ENCODE measurements at regions not wholly inside any gene's neighbourhood (a gene's known extent, or its start where the extent isn't known, plus 50 kb on each side); places are given as distances from the start of the nearest gene placed in this dataset.

DNA sequence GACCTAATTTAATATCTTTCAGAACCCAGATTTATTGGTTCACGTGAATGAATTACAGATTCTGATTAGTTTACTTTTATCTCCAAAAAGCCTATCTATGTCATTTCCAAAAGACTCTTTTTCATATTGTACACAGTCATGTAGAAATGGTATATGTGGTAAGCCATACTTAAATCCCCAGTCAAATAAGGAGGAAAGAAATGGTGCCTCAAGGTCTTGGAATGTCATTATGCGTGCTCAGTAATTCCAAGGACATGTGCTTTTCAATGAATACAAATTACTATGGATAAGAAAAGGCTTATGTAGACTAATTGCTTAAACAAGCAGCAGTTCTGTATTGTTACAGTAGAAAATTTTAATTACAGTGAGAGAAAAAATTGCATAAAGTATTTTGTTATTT lies 64.1 kb upstream of the TYRP1 start:
- no peak for TF ChIP-seq MAFK (IDR thresholded peaks at IDR 0.05; ENCODE audit: low read depth, low read length)
- TF ChIP-seq, protein P1, sequence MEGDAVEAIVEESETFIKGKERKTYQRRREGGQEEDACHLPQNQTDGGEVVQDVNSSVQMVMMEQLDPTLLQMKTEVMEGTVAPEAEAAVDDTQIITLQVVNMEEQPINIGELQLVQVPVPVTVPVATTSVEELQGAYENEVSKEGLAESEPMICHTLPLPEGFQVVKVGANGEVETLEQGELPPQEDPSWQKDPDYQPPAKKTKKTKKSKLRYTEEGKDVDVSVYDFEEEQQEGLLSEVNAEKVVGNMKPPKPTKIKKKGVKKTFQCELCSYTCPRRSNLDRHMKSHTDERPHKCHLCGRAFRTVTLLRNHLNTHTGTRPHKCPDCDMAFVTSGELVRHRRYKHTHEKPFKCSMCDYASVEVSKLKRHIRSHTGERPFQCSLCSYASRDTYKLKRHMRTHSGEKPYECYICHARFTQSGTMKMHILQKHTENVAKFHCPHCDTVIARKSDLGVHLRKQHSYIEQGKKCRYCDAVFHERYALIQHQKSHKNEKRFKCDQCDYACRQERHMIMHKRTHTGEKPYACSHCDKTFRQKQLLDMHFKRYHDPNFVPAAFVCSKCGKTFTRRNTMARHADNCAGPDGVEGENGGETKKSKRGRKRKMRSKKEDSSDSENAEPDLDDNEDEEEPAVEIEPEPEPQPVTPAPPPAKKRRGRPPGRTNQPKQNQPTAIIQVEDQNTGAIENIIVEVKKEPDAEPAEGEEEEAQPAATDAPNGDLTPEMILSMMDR (conservative IDR thresholded peaks at IDR 0.05; ENCODE audit: low read depth, low read length): no peak
- TF ChIP-seq SMC3 (IDR thresholded peaks at IDR 0.05; ENCODE audit: low read depth, low read length): no peak
- no peak for TF ChIP-seq RFX5 (IDR thresholded peaks at IDR 0.05; ENCODE audit: low read depth, low read length)
- no peak for TF ChIP-seq POLR2A (IDR thresholded peaks at IDR 0.05; ENCODE audit: low read depth, low read length)
- TF ChIP-seq CEBPB (IDR thresholded peaks at IDR 0.05; ENCODE audit: low read depth, low read length): no peak
- no peak for TF ChIP-seq BHLHE40 (IDR thresholded peaks at IDR 0.05; ENCODE audit: low read depth, low read length)
- TF ChIP-seq, protein P2, sequence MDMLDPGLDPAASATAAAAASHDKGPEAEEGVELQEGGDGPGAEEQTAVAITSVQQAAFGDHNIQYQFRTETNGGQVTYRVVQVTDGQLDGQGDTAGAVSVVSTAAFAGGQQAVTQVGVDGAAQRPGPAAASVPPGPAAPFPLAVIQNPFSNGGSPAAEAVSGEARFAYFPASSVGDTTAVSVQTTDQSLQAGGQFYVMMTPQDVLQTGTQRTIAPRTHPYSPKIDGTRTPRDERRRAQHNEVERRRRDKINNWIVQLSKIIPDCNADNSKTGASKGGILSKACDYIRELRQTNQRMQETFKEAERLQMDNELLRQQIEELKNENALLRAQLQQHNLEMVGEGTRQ (IDR thresholded peaks at IDR 0.05; ENCODE audit: low read depth, low read length): no peak
- TF ChIP-seq MAZ (IDR thresholded peaks at IDR 0.05; ENCODE audit: borderline replicate concordance, low read depth, low read length): no peak
- TF ChIP-seq FOS (IDR thresholded peaks at IDR 0.05; ENCODE audit: low read depth, low read length): no peak
- TF ChIP-seq, protein P3, sequence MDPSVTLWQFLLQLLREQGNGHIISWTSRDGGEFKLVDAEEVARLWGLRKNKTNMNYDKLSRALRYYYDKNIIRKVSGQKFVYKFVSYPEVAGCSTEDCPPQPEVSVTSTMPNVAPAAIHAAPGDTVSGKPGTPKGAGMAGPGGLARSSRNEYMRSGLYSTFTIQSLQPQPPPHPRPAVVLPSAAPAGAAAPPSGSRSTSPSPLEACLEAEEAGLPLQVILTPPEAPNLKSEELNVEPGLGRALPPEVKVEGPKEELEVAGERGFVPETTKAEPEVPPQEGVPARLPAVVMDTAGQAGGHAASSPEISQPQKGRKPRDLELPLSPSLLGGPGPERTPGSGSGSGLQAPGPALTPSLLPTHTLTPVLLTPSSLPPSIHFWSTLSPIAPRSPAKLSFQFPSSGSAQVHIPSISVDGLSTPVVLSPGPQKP (IDR thresholded peaks at IDR 0.05; ENCODE audit: borderline replicate concordance, low read depth, low read length): no peak
- TF ChIP-seq NFE2L2 (IDR thresholded peaks at IDR 0.05; ENCODE audit: low read depth, low read length): no peak

Measured in IMR-90 (cell line).